MG63 (cell line): ENCODE measurements at regions not wholly inside any gene's neighbourhood (a gene's known extent, or its start where the extent isn't known, plus 50 kb on each side); places are given as distances from the start of the nearest gene placed in this dataset.

Experiments
- DNase-seq: peaks from one replicate; pipeline ENCODE4 v3.0.0-alpha.2; 2020
- H3K27me3 ChIP-seq: fragments of 250-450 bp; sonication (Bioruptor Pico); 2 replicates; pipeline ENCODE4 v1.5.1; 2020; ENCODE audit warnings: mild to moderate bottlenecking, moderate library complexity
- H3K36me3 ChIP-seq: fragments of 250-450 bp; sonication (Bioruptor Pico); 2 replicates; pipeline ENCODE4 v1.5.1; 2020; ENCODE audit warnings: mild to moderate bottlenecking, moderate library complexity
- H3K4me3 ChIP-seq: fragments of 250-450 bp; sonication (Bioruptor Pico); 2 replicates; pipeline ENCODE4 v1.5.1; 2020; ENCODE audit warnings: mild to moderate bottlenecking, moderate library complexity
- H3K9me3 ChIP-seq: fragments of 250-450 bp; sonication (Bioruptor Pico); 2 replicates; pipeline ENCODE4 v1.5.1; 2020; ENCODE audit warnings: mild to moderate bottlenecking, moderate library complexity

DNA sequence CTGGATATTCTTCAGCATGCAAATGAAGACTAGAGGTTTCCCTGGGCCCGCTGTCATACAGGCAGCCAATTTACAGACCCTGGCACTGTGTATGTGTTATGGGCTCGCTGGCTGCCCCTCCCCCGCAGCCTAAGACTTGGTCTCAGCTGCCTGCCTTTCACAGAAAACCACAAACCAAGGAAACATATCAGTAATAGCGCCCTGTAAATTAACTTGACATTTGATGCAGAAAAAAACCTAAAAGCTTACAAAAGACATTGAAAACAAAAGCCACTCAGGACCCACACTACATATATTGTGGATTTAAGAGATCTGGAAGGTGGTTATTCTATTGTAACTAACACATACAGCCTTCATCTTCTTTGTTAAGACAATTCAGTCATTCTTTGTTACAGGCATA is 287.0 kb upstream of the TMEM161B start:
- Histone ChIP-seq H3K9me3 (no peaks in the 10 kb centered on the region), H3K36me3 (no peaks in the 10 kb centered on the region), H3K27me3 (no peaks in the 10 kb centered on the region), H3K4me3 (no peak overlapping the region)
- peak; percentile 18 for DNase-seq

DNA sequence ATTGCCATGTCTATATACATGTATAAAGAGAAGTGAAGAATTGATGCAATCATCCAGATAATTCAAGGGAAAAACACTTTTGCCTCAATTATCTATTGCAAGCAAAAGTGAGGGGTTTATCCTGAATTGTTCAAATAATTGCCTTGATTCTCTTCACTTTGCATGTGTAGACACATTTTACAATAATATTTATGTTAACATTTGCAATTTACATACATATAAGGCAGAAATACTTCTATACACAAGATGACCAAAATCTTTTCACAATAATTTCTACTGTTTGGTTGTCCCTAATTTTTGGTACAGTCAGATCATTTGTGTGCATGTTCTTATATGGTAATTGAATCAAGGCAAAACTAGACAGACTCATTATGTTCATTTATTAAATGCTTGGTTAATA is 285.3 kb upstream of the TMEM161B start:
- no peaks in the 10 kb centered on the region for H3K27me3 ChIP-seq

DNA sequence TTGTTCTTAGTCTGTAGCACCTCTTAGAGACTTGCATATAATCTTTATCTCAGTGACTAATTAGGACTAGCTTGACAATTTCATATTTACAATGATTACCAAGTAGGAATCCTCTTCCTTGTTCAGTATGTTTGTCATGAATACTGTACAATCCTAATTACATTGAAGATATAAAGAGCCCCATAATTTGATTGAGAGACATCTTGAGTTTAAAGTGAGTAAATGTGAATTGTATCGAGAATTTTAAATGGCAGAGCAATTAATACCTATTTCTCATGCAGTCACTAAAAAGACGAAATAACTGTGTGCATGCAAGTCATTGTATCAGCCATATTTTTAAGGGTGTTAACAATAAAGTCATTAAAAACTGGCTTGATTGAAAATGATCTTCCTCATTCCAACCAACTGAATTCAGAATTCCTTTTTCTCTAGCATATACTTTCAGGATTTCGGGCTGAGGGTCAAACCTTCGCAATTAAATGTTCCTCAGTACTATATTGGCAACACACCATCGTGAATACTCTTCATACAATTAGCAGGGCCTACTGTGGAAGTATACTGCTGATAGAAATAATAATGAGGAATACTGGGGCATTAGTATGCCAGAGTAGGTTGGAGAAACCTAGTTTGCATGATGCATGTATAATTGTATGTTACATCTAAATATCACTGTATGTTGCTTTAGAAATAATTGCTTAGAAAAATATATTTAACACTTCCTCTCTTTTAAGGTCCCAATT is 284.7 kb upstream of the TMEM161B start:
- H3K4me3 ChIP-seq = no peak overlapping the region

More for the DNA sequence above, 285.3 kb upstream of the TMEM161B start:
- Histone ChIP-seq H3K4me3 (no peak overlapping the region), H3K9me3 (no peaks in the 10 kb centered on the region), H3K36me3 (no peaks in the 10 kb centered on the region)
- DNase-seq = no peak

DNA sequence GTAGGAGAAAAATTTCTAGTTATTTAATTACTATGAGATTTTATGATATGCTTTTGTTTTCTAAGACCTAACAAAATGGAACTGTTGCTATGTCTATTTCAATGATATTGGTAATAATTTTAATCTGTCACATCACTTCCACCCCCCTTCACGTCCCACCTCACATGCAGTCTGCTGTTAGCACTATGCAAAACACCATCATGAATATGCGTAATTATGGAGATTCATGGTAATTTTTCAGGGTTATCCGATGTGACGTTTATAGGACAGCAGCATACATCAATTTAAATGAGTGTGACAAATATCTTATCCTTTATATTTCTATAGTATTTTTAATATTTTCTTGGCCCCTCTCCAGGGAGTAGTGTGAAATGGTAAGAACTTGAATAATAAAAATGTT is 283.8 kb upstream of the TMEM161B start:
- no peak for DNase-seq
- Histone ChIP-seq H3K27me3 (no peaks in the 10 kb centered on the region), H3K9me3 (no peaks in the 10 kb centered on the region), H3K4me3 (no peak overlapping the region), H3K36me3 (no peaks in the 10 kb centered on the region)

More for the DNA sequence above, 284.7 kb upstream of the TMEM161B start:
- no peak for DNase-seq
- H3K9me3 ChIP-seq = no peaks in the 10 kb centered on the region
- H3K27me3 ChIP-seq = no peaks in the 10 kb centered on the region
- no peaks in the 10 kb centered on the region for H3K36me3 ChIP-seq

DNA sequence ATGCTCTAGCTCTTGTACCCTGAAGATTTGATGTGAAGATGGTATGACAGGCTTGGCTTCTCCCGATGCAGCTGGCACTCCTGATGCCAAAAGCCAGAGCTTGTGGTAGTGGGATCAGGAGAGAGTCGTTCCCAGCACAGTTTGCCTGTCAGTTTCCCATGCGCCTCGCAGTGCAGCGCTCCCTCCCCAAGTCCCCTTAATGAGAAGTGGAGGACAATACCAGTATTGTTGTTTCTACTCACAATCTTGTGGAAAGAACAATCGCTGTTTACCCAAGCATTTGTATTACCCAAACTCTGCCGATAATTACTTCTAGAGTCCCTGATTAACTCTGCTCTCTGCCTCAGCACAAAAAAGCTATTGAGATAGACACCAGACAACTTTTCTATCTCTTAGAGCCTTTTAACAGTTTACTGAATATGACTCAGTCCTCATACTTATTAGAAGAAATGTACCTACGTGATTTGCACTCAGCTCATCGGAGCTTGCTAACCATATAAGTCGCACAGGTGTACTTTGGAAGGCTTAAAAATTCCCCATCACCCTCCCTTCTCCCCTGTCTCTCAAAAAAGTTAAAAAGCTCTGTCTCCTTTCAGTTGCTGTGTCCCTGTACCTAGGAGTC is 283.2 kb upstream of the TMEM161B start:
- DNase-seq = no peak
- Histone ChIP-seq H3K4me3 (no peak overlapping the region), H3K9me3 (no peaks in the 10 kb centered on the region), H3K27me3 (no peaks in the 10 kb centered on the region), H3K36me3 (no peaks in the 10 kb centered on the region)

DNA sequence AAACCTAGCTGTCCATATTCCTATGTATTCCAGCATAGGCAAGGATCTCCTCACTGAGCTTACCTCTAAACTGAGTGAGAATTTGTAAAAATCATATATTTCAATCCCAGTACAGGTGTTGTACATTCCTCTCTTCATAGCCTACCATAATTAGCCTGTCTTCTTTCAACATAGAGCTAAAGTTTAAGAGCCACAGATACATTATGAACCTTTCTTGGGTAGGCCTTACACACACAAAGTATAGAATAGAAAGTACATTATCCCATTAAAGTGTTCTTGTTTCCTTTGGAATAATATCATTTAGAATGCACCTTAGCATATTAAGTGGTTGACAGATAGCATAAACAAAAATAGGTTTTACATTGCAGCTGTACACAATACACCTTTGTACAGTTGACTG is 282.1 kb upstream of the TMEM161B start:
- no peak for DNase-seq
- Histone ChIP-seq H3K27me3 (no peaks in the 10 kb centered on the region), H3K9me3 (no peaks in the 10 kb centered on the region), H3K36me3 (no peaks in the 10 kb centered on the region), H3K4me3 (no peak overlapping the region)

DNA sequence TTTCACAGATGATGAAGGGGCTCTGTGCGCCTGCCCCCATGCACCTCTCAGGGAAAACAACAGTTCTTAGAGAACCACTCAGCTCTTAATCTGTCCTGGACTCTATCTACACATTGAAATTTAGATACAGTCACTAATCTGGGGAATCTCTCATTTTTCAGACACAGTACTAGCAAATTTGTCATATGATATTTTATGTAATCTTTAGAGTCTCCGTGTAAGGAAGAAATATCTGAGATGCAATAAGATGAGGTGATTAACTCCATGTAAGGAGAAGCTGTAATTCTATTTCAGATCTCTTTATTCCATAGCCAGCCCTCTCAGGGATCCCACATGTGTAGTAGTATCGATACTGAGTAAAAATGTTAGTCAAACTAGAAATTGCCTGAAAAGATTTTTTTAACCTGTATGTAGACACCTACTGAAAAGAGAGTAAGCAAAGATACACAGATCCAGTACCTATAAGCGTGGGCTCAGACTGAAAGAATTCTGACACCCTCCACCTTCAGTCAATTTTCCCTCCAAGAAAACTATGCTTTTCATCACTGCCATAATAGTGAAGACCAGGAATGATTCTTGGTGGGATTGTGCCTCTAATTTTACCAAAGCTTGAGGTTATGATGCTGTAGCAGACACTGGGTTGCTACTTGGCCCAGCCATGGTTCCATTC is 279.6 kb upstream of the TMEM161B start:
- DNase-seq = no peak

DNA sequence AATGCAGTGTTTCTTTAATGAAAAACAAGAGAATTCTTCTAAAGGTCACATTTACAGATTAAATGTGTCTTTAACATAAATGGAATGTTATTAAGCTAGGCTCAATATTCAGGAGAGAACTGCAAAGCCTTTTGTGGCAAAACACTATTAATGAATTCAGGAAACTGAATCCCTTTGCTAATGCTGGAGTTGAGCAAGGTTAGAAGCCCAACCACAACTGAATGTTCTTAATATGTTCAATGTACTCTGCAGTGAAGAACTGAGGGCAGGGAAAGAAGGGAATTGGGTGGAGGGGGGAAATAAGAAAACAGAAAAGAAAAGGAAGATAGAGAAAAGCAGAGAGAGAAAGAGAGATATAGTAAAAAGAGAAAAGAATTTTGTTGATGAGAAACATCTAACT is 276.7 kb upstream of the TMEM161B start:
- Histone ChIP-seq H3K4me3 (no peak overlapping the region), H3K27me3 (no peaks in the 10 kb centered on the region), H3K9me3 (no peaks in the 10 kb centered on the region), H3K36me3 (no peaks in the 10 kb centered on the region)
- no peak for DNase-seq

More for the DNA sequence above, 279.6 kb upstream of the TMEM161B start:
- Histone ChIP-seq H3K9me3 (no peaks in the 10 kb centered on the region), H3K4me3 (no peak overlapping the region), H3K36me3 (no peaks in the 10 kb centered on the region), H3K27me3 (no peaks in the 10 kb centered on the region)

DNA sequence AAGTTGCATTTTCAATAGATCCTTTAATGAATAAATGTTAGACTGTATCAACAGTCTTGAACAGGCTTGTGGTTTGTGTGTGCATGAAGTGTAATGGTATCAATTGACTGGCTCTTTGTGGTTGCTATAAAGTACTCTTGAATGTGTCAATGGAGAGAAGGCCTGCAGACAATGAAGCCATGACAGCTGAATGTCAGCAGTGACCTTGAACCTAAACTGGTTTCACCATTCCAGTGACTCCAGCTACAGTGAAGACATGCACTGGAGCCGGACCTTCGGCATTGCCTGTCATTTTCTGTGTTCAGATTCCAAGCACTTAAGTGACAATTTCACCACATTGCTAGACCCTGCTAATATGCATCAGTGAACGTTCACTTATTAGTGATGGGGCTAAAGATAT is 276.0 kb upstream of the TMEM161B start:
- no peak for DNase-seq
- Histone ChIP-seq H3K27me3 (no peaks in the 10 kb centered on the region), H3K4me3 (no peak overlapping the region), H3K9me3 (no peaks in the 10 kb centered on the region), H3K36me3 (no peaks in the 10 kb centered on the region)

DNA sequence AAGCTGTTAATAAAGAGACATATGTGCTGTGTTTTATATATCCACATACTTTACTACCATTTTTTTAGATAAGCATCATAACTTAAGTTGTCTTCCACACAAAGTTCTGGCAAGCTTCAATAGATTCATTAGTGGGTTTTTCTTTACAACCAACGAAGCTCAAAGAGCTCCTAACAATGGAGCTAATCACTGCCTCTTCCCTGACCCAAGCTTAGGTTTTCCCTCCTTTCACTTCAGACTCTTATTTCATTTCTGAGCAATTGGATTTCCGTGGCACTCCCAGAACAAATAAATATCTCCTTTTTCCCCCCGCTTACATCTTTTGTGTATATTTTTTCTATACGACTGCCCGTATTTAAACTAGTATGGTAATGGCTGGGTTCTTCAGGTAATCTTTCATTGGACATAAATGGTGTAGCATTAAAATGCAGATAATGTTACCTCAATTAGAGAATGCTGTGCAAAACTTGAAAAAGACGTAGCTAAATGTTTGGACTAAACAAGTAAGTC is 275.5 kb upstream of the TMEM161B start:
- no peak for DNase-seq
- no peaks in the 10 kb centered on the region for H3K27me3 ChIP-seq
- H3K36me3 ChIP-seq = no peaks in the 10 kb centered on the region
- H3K4me3 ChIP-seq = no peak overlapping the region
- H3K9me3 ChIP-seq = no peaks in the 10 kb centered on the region

DNA sequence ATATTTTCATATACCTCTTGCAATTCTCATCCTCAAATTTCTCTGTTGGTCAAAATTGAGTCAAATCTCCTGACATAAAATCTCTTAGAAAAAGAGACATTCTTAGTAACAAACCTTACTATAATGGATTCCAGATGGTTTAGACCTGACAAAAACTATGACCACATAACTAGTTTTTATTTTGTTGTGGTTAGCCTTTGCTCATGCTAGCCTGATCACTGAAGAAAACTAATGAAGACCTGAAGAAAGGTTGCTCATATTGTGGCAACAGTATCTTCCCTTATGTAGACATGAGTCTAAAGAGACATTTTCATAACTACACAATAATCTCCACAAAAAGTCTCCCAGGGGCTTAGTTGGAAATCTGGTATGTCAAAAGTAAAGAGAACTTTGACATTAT is 274.1 kb upstream of the TMEM161B start:
- H3K36me3 ChIP-seq = no peaks in the 10 kb centered on the region
- no peak overlapping the region for H3K4me3 ChIP-seq
- no peaks in the 10 kb centered on the region for H3K27me3 ChIP-seq
- no peaks in the 10 kb centered on the region for H3K9me3 ChIP-seq
- no peak for DNase-seq

DNA sequence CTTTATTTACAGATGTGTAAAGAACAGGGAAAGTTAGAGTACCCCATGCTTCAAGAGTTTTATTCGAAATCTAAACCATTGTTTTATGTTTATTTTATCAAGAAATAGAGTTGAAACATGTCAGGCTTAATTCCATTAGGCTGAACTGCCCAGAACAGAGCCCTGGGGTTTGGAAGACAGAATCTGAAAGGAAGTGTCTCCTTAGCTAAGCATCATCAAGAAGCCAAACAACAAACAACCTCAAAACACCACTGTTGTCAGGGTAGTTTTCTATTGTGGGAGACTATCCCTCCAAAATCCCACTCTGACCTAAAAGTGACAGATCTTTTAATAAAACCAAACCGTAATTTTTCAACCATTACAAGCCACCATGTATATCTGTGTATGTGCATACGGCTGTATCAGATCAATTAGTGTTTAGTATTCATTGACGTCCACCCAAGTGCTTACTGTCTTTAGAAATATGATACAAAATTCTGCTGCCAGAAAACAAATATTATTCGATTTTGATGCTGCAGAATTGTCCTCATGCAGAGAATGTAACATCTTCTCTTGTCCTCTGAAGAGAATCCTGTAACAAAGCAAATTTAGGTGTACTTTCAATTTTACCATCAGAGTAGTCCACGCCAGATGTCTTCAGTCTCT is 271.9 kb upstream of the TMEM161B start:
- no peak for DNase-seq
- no peaks in the 10 kb centered on the region for H3K9me3 ChIP-seq
- no peaks in the 10 kb centered on the region for H3K36me3 ChIP-seq
- no peaks in the 10 kb centered on the region for H3K27me3 ChIP-seq
- H3K4me3 ChIP-seq = no peak overlapping the region

DNA sequence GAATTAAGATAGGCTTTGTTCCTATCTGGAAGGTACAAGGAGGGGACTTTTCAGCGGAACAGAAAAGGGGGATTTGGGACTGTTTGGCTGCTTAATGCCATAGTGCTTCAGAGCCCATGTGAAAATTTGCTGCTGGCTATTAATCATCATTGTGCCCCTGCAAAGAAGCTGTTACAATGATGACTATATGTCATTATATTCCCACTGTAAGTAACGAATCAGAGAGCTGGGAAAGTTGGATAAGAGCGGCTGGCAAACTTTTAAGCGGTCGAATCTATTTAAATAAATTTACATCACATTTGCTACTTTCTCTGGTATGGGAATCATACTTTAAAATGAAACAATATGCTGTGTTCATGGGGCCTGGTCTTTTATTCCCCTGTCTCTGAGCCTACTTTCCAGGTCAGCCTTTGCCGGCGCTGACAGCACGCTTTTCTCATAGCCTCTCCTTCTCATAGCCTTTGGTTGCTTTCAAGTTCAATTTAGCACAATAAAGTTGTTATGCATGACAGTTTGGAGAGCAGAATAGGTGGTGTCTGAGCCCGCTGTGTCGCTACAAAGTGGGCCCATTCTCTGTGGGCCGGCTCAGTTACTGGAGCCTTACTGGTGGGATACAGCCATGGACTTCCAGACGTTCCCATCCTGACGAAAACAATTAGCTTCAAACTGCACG is 271.2 kb upstream of the TMEM161B start:
- Histone ChIP-seq H3K36me3 (no peaks in the 10 kb centered on the region), H3K27me3 (no peaks in the 10 kb centered on the region), H3K9me3 (no peaks in the 10 kb centered on the region), H3K4me3 (no peak overlapping the region)
- DNase-seq = no peak

DNA sequence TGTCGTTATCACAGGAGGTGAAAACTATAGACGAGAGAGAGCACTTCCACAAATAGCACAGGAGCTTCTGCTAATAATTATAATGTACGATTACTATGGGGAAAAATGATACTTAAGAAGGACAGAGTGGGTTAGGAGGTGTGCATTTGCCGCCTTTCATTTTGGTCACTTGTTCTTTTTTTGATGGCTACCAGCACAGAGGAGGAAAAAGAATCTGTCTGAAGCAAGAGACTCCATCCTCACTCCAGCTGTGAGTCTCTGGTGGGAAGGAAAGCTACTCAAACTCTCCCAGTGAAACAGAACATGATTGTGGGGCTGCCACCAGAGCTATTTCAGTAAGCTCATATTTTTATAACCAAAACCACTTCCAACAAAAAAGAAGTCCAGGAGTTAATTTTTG is 270.4 kb upstream of the TMEM161B start:
- Histone ChIP-seq H3K36me3 (no peaks in the 10 kb centered on the region), H3K9me3 (no peaks in the 10 kb centered on the region), H3K4me3 (no peak overlapping the region), H3K27me3 (no peaks in the 10 kb centered on the region)
- DNase-seq = no peak

DNA sequence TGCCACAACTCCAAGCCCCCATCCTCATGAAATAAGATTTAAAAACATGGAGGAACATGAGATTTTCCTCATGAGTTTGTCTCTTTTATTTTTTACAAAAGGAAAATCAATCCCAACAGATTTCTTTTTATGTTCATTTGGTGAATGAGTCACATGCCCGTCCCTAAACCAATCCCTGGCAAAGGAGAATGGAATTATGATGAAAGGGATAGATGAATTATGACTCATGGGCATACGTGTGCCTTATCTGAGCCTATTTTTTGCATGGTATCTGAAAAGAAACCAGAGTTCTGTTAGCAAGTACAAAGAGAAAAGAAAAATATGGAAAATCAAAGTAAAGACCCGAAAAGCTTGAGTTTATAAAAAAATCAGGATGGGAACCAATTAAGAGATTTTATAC is 267.5 kb upstream of the TMEM161B start:
- no peaks in the 10 kb centered on the region for H3K9me3 ChIP-seq
- H3K4me3 ChIP-seq = no peak overlapping the region
- no peaks in the 10 kb centered on the region for H3K27me3 ChIP-seq
- H3K36me3 ChIP-seq = no peaks in the 10 kb centered on the region
- peak; percentile 24 for DNase-seq

DNA sequence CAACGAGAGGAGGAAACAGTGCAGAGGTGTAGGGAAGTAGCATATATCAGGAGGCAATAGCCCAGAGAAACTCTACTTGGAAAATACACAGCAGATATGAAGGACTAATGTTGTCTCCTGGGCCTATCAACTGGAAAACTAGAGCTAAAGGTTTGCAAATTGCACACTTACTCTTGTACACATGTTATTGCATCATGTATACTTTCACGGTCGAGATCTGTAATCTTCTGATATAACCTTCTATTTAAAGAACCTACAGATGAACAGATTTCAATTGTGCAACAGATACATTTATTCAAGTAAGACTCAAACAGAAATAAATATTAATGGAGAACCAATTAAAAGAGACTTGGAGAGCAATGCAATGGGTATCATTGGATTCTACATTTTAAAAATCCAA is 256.3 kb upstream of the TMEM161B start:
- no peak for DNase-seq
- no peak overlapping the region for H3K4me3 ChIP-seq
- no peaks in the 10 kb centered on the region for H3K36me3 ChIP-seq
- no peaks in the 10 kb centered on the region for H3K27me3 ChIP-seq
- no peaks in the 10 kb centered on the region for H3K9me3 ChIP-seq

DNA sequence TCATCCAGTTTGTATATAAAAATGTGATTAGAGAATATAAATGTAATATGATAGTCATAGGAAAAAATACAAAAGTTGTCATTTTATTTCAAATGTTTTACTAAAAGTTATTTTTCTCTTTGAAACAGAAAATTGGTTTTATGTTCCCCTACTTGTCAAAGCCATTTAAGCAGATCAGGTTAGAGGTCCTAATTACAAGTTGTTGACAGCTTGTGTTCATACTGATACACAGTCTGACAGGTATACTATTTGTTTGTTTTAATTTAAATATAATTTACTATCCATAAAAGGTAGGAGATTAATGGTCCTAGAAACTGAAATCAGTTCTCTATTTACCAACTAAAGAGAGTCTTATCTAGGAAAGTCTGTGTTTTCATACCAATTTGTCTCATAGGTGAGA is 250.4 kb upstream of the TMEM161B start:
- DNase-seq = no peak
- Histone ChIP-seq H3K4me3 (no peak overlapping the region), H3K27me3 (no peaks in the 10 kb centered on the region), H3K9me3 (no peaks in the 10 kb centered on the region), H3K36me3 (no peaks in the 10 kb centered on the region)
